ENCODE measurements at regions not wholly inside any gene's neighbourhood (a gene's known extent, or its start where the extent isn't known, plus 50 kb on each side); places are given as distances from the start of the nearest gene placed in this dataset.

GRCh38 chr6:22073516-22074198 is 223.2 kb downstream of the PRL start:
- H3K27ac Mint-ChIP-seq, result no peak overlapping the region
- no peaks in the 10 kb centered on the region for H3K36me3 ChIP-seq (ENCODE audit: control insufficient read depth, insufficient read depth, low read length)
- intact Hi-C loops (cut with micrococcal nuclease), result no loop called here
- H3K4me1 ChIP-seq (ENCODE audit: control insufficient read depth, insufficient read depth, low read length), result no peaks in the 10 kb centered on the region
- H3K27me3 ChIP-seq (ENCODE audit: control insufficient read depth, insufficient read depth, low read length), result no peaks in the 10 kb centered on the region
- H3K9me3 ChIP-seq (ENCODE audit: control insufficient read depth, insufficient read depth, low read length), result no peaks in the 10 kb centered on the region
- H3K27ac ChIP-seq (ENCODE audit: low read length), result no peak overlapping the region
- H3K36me3 Mint-ChIP-seq, result no peaks in the 10 kb centered on the region
- DNase-seq, result no peak
- H3K4me1 Mint-ChIP-seq, result no peaks in the 10 kb centered on the region
- ATAC-seq, result no peak
- no peak overlapping the region for H3K4me3 ChIP-seq (ENCODE audit: low read length)
- 94% methylated on average over 3 of the region's 4 CpGs for WGBS (ENCODE audit: insufficient coverage)
- H3K27me3 Mint-ChIP-seq (ENCODE audit: low read depth in 2 of 2), result no peaks in the 10 kb centered on the region
- H3K4me3 Mint-ChIP-seq, result no peak overlapping the region
- no peaks in the 10 kb centered on the region for H3K9me3 Mint-ChIP-seq
- TF ChIP-seq, protein P1, sequence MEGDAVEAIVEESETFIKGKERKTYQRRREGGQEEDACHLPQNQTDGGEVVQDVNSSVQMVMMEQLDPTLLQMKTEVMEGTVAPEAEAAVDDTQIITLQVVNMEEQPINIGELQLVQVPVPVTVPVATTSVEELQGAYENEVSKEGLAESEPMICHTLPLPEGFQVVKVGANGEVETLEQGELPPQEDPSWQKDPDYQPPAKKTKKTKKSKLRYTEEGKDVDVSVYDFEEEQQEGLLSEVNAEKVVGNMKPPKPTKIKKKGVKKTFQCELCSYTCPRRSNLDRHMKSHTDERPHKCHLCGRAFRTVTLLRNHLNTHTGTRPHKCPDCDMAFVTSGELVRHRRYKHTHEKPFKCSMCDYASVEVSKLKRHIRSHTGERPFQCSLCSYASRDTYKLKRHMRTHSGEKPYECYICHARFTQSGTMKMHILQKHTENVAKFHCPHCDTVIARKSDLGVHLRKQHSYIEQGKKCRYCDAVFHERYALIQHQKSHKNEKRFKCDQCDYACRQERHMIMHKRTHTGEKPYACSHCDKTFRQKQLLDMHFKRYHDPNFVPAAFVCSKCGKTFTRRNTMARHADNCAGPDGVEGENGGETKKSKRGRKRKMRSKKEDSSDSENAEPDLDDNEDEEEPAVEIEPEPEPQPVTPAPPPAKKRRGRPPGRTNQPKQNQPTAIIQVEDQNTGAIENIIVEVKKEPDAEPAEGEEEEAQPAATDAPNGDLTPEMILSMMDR (IDR thresholded peaks at IDR 0.05), result no peak

DNA sequence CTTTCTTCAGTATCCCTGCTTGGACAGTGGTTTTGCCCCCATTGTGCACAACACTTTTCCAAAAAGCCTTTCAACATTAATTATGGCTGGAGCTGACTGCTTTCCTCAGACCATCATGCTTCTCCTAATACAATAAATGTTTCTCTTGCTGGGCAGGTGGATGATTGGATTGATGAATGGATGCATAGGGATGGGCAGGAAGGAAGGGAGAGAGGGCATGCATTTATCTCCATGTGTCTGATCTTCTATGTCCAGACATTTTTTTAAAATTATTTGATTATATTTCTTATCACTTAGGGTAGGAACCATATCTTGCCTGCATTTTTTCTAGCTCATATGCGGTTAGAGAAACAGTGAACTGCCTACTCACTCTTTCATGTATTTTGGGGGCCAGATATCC is 218.5 kb downstream of the PRL start:
- H3K9me3 Mint-ChIP-seq, result no peaks in the 10 kb centered on the region
- ATAC-seq (no peak), DNase-seq (no peak)
- intact Hi-C loops (cut with micrococcal nuclease), result no loop called here
- no peaks in the 10 kb centered on the region for H3K36me3 ChIP-seq (ENCODE audit: control insufficient read depth, insufficient read depth, low read length)
- H3K4me3 Mint-ChIP-seq, result no peak overlapping the region
- no peaks in the 10 kb centered on the region for H3K9me3 ChIP-seq (ENCODE audit: control insufficient read depth, insufficient read depth, low read length)
- TF ChIP-seq, protein P1 (IDR thresholded peaks at IDR 0.05), result no peak
- H3K4me3 ChIP-seq (ENCODE audit: low read length), result no peak overlapping the region
- H3K27ac Mint-ChIP-seq, result no peak overlapping the region
- H3K27me3 ChIP-seq (ENCODE audit: control insufficient read depth, insufficient read depth, low read length), result no peaks in the 10 kb centered on the region
- no peaks in the 10 kb centered on the region for H3K4me1 ChIP-seq (ENCODE audit: control insufficient read depth, insufficient read depth, low read length)
- no peaks in the 10 kb centered on the region for H3K4me1 Mint-ChIP-seq
- 83% methylated on average over 1 of the region's 1 CpG for WGBS (ENCODE audit: insufficient coverage)
- no peaks in the 10 kb centered on the region for H3K27me3 Mint-ChIP-seq (ENCODE audit: low read depth in 2 of 2)
- H3K27ac ChIP-seq (ENCODE audit: low read length), result no peak overlapping the region
- no peaks in the 10 kb centered on the region for H3K36me3 Mint-ChIP-seq

DNA sequence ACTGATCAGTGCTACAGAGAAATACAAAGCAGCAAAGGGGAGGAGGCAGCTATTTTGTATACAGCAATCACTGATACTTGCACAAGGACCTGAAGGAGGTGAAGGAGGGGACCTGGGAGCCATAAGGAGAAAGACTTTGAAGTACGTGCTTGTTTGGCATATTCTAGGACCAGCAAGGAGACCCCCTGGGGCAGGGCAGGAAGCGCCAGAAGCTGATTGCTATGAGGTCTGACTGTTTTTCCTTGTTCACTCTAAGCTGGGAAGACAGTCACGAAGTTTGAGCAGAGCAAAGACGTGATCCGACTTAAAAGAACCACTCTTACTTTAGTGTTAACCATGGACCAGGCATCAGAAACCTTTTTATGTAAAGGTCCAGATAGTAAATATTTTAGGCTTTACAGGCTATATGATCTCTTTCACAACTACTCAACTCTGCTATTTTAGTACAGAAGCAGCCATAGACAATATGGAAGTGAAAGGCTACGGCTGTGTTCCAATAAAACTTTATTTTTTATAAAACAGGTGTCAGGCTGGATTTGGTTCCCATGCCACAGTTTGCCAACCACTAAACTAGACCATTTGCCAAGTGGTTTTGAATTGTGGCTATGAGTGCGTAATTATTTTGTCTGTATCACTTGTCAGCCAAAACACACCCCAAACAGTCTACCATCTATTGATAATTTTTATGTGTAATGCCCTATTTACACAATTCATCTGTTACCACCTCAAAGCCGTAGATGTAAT is 217.9 kb downstream of the PRL start:
- H3K4me1 Mint-ChIP-seq, result no peaks in the 10 kb centered on the region
- H3K27me3 ChIP-seq (ENCODE audit: control insufficient read depth, insufficient read depth, low read length), result no peaks in the 10 kb centered on the region
- H3K4me1 ChIP-seq (ENCODE audit: control insufficient read depth, insufficient read depth, low read length), result no peaks in the 10 kb centered on the region
- no peak for ATAC-seq
- no peaks in the 10 kb centered on the region for H3K36me3 Mint-ChIP-seq
- 89% methylated on average over 3 of the region's 8 CpGs for WGBS (ENCODE audit: insufficient coverage)
- H3K4me3 Mint-ChIP-seq, result no peak overlapping the region
- no peak overlapping the region for H3K27ac ChIP-seq (ENCODE audit: low read length)
- no peak for DNase-seq
- intact Hi-C loops (cut with micrococcal nuclease), result no loop called here
- TF ChIP-seq, protein P1 (IDR thresholded peaks at IDR 0.05), result no peak
- H3K9me3 Mint-ChIP-seq, result no peaks in the 10 kb centered on the region
- H3K9me3 ChIP-seq (ENCODE audit: control insufficient read depth, insufficient read depth, low read length), result no peaks in the 10 kb centered on the region
- no peaks in the 10 kb centered on the region for H3K27me3 Mint-ChIP-seq (ENCODE audit: low read depth in 2 of 2)
- no peak overlapping the region for H3K27ac Mint-ChIP-seq
- H3K4me3 ChIP-seq (ENCODE audit: low read length), result no peak overlapping the region
- no peaks in the 10 kb centered on the region for H3K36me3 ChIP-seq (ENCODE audit: control insufficient read depth, insufficient read depth, low read length)
